Ovary (tissue), 3 donors: ENCODE measurements at regions not wholly inside any gene's neighbourhood (a gene's known extent, or its start where the extent isn't known, plus 50 kb on each side); places are given as distances from the start of the nearest gene placed in this dataset.

Experiments
- EP300 ChIP-seq: sonication (generic); formaldehyde crosslinking; IDR thresholded peaks from one replicate; pipeline ENCODE4 v1.6.1; 2017; ENCODE audit warnings: antibody characterized with exemption
- POLR2A ChIP-seq: fragments of 450-650 bp; IDR thresholded peaks from one replicate; pipeline ENCODE4 v1.6.1; 2017; ENCODE audit warnings: antibody characterized with exemption, mild to moderate bottlenecking, moderate library complexity
- TF ChIP-seq, protein P1 (sequence below), 3 donors: fragments of 450-650 bp in 2 of 3; fragments of 200-600 bp in 1 of 3; IDR thresholded peaks; one replicate each; pipeline versions ENCODE4 v1.5.1 to v1.8.0; 2016 to 2022; ENCODE audit warnings: antibody characterized with exemption in 3 of 3, mild to moderate bottlenecking in 1 of 3
- donor health status: DM: no; HTN: no; CAD: no.

DNA sequence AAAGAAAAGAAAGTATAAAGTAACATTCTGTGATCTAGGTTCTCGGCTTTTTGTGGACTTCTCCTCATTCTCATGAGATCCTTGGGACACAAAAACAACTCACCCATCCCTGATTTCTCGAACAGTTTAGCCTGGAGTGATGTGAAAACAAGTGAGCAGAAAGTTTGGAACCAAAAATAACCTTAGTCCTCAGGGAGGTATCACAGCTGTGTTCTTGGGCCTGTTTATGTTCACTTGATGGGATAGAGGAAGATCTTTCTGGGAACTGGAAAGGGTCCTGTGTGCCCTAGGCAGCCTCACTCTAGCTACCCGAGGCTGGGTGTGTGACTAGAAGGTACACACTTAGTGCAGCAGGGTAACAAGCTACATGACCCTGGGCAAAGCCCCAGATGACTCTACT is 308.8 kb upstream of the PDZRN3 start:
- TF ChIP-seq, protein P1, sequence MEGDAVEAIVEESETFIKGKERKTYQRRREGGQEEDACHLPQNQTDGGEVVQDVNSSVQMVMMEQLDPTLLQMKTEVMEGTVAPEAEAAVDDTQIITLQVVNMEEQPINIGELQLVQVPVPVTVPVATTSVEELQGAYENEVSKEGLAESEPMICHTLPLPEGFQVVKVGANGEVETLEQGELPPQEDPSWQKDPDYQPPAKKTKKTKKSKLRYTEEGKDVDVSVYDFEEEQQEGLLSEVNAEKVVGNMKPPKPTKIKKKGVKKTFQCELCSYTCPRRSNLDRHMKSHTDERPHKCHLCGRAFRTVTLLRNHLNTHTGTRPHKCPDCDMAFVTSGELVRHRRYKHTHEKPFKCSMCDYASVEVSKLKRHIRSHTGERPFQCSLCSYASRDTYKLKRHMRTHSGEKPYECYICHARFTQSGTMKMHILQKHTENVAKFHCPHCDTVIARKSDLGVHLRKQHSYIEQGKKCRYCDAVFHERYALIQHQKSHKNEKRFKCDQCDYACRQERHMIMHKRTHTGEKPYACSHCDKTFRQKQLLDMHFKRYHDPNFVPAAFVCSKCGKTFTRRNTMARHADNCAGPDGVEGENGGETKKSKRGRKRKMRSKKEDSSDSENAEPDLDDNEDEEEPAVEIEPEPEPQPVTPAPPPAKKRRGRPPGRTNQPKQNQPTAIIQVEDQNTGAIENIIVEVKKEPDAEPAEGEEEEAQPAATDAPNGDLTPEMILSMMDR (IDR thresholded peaks at IDR 0.05) = no peak
- no peak for TF ChIP-seq EP300
- no peak for TF ChIP-seq POLR2A
